ENCODE measurements at regions not wholly inside any gene's neighbourhood (a gene's known extent, or its start where the extent isn't known, plus 50 kb on each side); places are given as distances from the start of the nearest gene placed in this dataset.
A peak's percentile ranks its signal among the peaks of the same experiment; 100 is the strongest.

- no peaks in the 10 kb centered on the region for H3K9me3 ChIP-seq (ENCODE audit: control insufficient read depth in 2 of 2, insufficient read depth in 1 of 2, low read depth in 1 of 2, low read length in 1 of 2)
- peak overlapping the region in 1 of 3 donors; percentile 68 for H3K27ac ChIP-seq (ENCODE audit: low read depth in 1 of 3, low read length in 2 of 3)
- no peak overlapping the region for H3K4me3 ChIP-seq (ENCODE audit: low read depth in 1 of 3, low read length in 3 of 3)
- FAIRE-seq (no peak), DNase-seq (peak; percentile 26 to 66)
- H3K27me3 ChIP-seq (ENCODE audit: control insufficient read depth in 3 of 3, insufficient read depth in 3 of 3, low read length in 3 of 3) = no peaks in the 10 kb centered on the region
- H3K36me3 ChIP-seq (ENCODE audit: control insufficient read depth in 3 of 3, insufficient read depth in 2 of 3, low read depth in 1 of 3, low read length in 3 of 3) = no peaks in the 10 kb centered on the region
- 35 to 67% (median 54%) methylated on average over 17 of the region's 17 CpGs for WGBS, 3 donors
- H3K4me1 ChIP-seq (ENCODE audit: control insufficient read depth in 3 of 3, insufficient read depth in 2 of 3, low read depth in 1 of 3, low read length in 2 of 3) = peaks cover 0 to 22% (median 3%) of the 10 kb centered on the region in 3 donors
These were observed 208.2 kb upstream of the ZNF217 start for GRCh38 chr20:53801609-53802370.

- H3K27ac ChIP-seq (ENCODE audit: low read depth in 1 of 3, low read length in 2 of 3) = peak overlapping the region in 1 of 3 donors; percentile 68
- DNase-seq = peak; percentile 90 to 92
- no peaks in the 10 kb centered on the region for H3K36me3 ChIP-seq (ENCODE audit: control insufficient read depth in 3 of 3, insufficient read depth in 2 of 3, low read depth in 1 of 3, low read length in 3 of 3)
- FAIRE-seq = no peak
- no peaks in the 10 kb centered on the region for H3K27me3 ChIP-seq (ENCODE audit: control insufficient read depth in 3 of 3, insufficient read depth in 3 of 3, low read length in 3 of 3)
- H3K4me3 ChIP-seq (ENCODE audit: low read depth in 1 of 3, low read length in 3 of 3) = peak overlapping the region in 1 of 3 donors; percentile 8
- H3K9me3 ChIP-seq (ENCODE audit: control insufficient read depth in 2 of 2, insufficient read depth in 1 of 2, low read depth in 1 of 2, low read length in 1 of 2) = no peaks in the 10 kb centered on the region
- WGBS, 3 donors = 20 to 64% (median 37%) methylated on average over 13 of the region's 13 CpGs
- peaks cover 0 to 22% (median 3%) of the 10 kb centered on the region in 3 donors for H3K4me1 ChIP-seq (ENCODE audit: control insufficient read depth in 3 of 3, insufficient read depth in 2 of 3, low read depth in 1 of 3, low read length in 2 of 3)
These were observed 207.4 kb upstream of the ZNF217 start for GRCh38 chr20:53800883-53801604.

GRCh38 chr20:53800418-53800817 is 206.8 kb upstream of the ZNF217 start:
- 14 to 79% (median 57%) methylated on average over 1 of the region's 1 CpG for WGBS, 3 donors
- H3K27me3 ChIP-seq (ENCODE audit: control insufficient read depth in 3 of 3, insufficient read depth in 3 of 3, low read length in 3 of 3) = no peaks in the 10 kb centered on the region
- DNase-seq (no peak), FAIRE-seq (no peak)
- no peaks in the 10 kb centered on the region for H3K36me3 ChIP-seq (ENCODE audit: control insufficient read depth in 3 of 3, insufficient read depth in 2 of 3, low read depth in 1 of 3, low read length in 3 of 3)
- H3K4me1 ChIP-seq (ENCODE audit: control insufficient read depth in 3 of 3, insufficient read depth in 2 of 3, low read depth in 1 of 3, low read length in 2 of 3) = peaks cover 0 to 22% (median 3%) of the 10 kb centered on the region in 3 donors
- no peaks in the 10 kb centered on the region for H3K9me3 ChIP-seq (ENCODE audit: control insufficient read depth in 2 of 2, insufficient read depth in 1 of 2, low read depth in 1 of 2, low read length in 1 of 2)
- H3K4me3 ChIP-seq (ENCODE audit: low read depth in 1 of 3, low read length in 3 of 3) = no peak overlapping the region
- peak overlapping the region in 1 of 3 donors; percentile 68 for H3K27ac ChIP-seq (ENCODE audit: low read depth in 1 of 3, low read length in 2 of 3)

- peaks cover 0 to 22% (median 3%) of the 10 kb centered on the region in 3 donors for H3K4me1 ChIP-seq (ENCODE audit: control insufficient read depth in 3 of 3, insufficient read depth in 2 of 3, low read depth in 1 of 3, low read length in 2 of 3)
- no peaks in the 10 kb centered on the region for H3K36me3 ChIP-seq (ENCODE audit: control insufficient read depth in 3 of 3, insufficient read depth in 2 of 3, low read depth in 1 of 3, low read length in 3 of 3)
- no peaks in the 10 kb centered on the region for H3K27me3 ChIP-seq (ENCODE audit: control insufficient read depth in 3 of 3, insufficient read depth in 3 of 3, low read length in 3 of 3)
- H3K27ac ChIP-seq (ENCODE audit: low read depth in 1 of 3, low read length in 2 of 3) = no peak overlapping the region
- H3K4me3 ChIP-seq (ENCODE audit: low read depth in 1 of 3, low read length in 3 of 3) = no peak overlapping the region
- WGBS, 3 donors = 70 to 88% (median 84%) methylated on average over 4 of the region's 4 CpGs
- no peak for DNase-seq
- peaks cover 0 to 7% of the 10 kb centered on the region in 2 donors for H3K9me3 ChIP-seq (ENCODE audit: control insufficient read depth in 2 of 2, insufficient read depth in 1 of 2, low read depth in 1 of 2, low read length in 1 of 2)
- FAIRE-seq = no peak
These were observed 203.4 kb upstream of the ZNF217 start for GRCh38 chr20:53797085-53797484.

GRCh38 chr20:53795170-53795569 is 201.5 kb upstream of the ZNF217 start:
- Histone ChIP-seq H3K27ac (ENCODE audit: low read depth in 1 of 3, low read length in 2 of 3) (no peak overlapping the region), H3K27me3 (ENCODE audit: control insufficient read depth in 3 of 3, insufficient read depth in 3 of 3, low read length in 3 of 3) (no peaks in the 10 kb centered on the region), H3K4me1 (ENCODE audit: control insufficient read depth in 3 of 3, insufficient read depth in 2 of 3, low read depth in 1 of 3, low read length in 2 of 3) (peaks cover 0 to 5% (median 2%) of the 10 kb centered on the region in 3 donors), H3K4me3 (ENCODE audit: low read depth in 1 of 3, low read length in 3 of 3) (no peak overlapping the region), H3K9me3 (ENCODE audit: control insufficient read depth in 2 of 2, insufficient read depth in 1 of 2, low read depth in 1 of 2, low read length in 1 of 2) (peaks cover 0 to 7% of the 10 kb centered on the region in 2 donors), H3K36me3 (ENCODE audit: control insufficient read depth in 3 of 3, insufficient read depth in 2 of 3, low read depth in 1 of 3, low read length in 3 of 3) (no peaks in the 10 kb centered on the region)
- no peak for FAIRE-seq
- WGBS, 3 donors = 94 to 98% (median 97%) methylated on average over 3 of the region's 3 CpGs
- DNase-seq = no peak

- no peaks in the 10 kb centered on the region for H3K27me3 ChIP-seq (ENCODE audit: control insufficient read depth in 3 of 3, insufficient read depth in 3 of 3, low read length in 3 of 3)
- H3K4me3 ChIP-seq (ENCODE audit: low read depth in 1 of 3, low read length in 3 of 3) = no peak overlapping the region
- peaks cover 0 to 7% of the 10 kb centered on the region in 2 donors for H3K9me3 ChIP-seq (ENCODE audit: control insufficient read depth in 2 of 2, insufficient read depth in 1 of 2, low read depth in 1 of 2, low read length in 1 of 2)
- H3K27ac ChIP-seq (ENCODE audit: low read depth in 1 of 3, low read length in 2 of 3) = no peak overlapping the region
- DNase-seq = no peak
- no peaks in the 10 kb centered on the region for H3K36me3 ChIP-seq (ENCODE audit: control insufficient read depth in 3 of 3, insufficient read depth in 2 of 3, low read depth in 1 of 3, low read length in 3 of 3)
- WGBS, 3 donors = 78 to 83% (median 78%) methylated on average over 9 of the region's 9 CpGs
- H3K4me1 ChIP-seq (ENCODE audit: control insufficient read depth in 3 of 3, insufficient read depth in 2 of 3, low read depth in 1 of 3, low read length in 2 of 3) = no peaks in the 10 kb centered on the region
- FAIRE-seq = no peak
These were observed 201.0 kb upstream of the ZNF217 start for GRCh38 chr20:53794529-53795115.

- peaks cover 0 to 7% of the 10 kb centered on the region in 2 donors for H3K9me3 ChIP-seq (ENCODE audit: control insufficient read depth in 2 of 2, insufficient read depth in 1 of 2, low read depth in 1 of 2, low read length in 1 of 2)
- no peaks in the 10 kb centered on the region for H3K36me3 ChIP-seq (ENCODE audit: control insufficient read depth in 3 of 3, insufficient read depth in 2 of 3, low read depth in 1 of 3, low read length in 3 of 3)
- H3K27ac ChIP-seq (ENCODE audit: low read depth in 1 of 3, low read length in 2 of 3) = peak overlapping the region in 1 of 3 donors; percentile 2
- H3K4me1 ChIP-seq (ENCODE audit: control insufficient read depth in 3 of 3, insufficient read depth in 2 of 3, low read depth in 1 of 3, low read length in 2 of 3) = no peaks in the 10 kb centered on the region
- FAIRE-seq (no peak), DNase-seq (peak in 1 of 2 donors; percentile 42)
- 66 to 78% (median 76%) methylated on average over 7 of the region's 7 CpGs for WGBS, 3 donors
- no peak overlapping the region for H3K4me3 ChIP-seq (ENCODE audit: low read depth in 1 of 3, low read length in 3 of 3)
- no peaks in the 10 kb centered on the region for H3K27me3 ChIP-seq (ENCODE audit: control insufficient read depth in 3 of 3, insufficient read depth in 3 of 3, low read length in 3 of 3)
These were observed 200.2 kb upstream of the ZNF217 start for GRCh38 chr20:53793783-53794383.

- no peak for FAIRE-seq
- Histone ChIP-seq H3K36me3 (ENCODE audit: control insufficient read depth in 3 of 3, insufficient read depth in 2 of 3, low read depth in 1 of 3, low read length in 3 of 3) (no peaks in the 10 kb centered on the region), H3K9me3 (ENCODE audit: control insufficient read depth in 2 of 2, insufficient read depth in 1 of 2, low read depth in 1 of 2, low read length in 1 of 2) (peaks cover 0 to 7% of the 10 kb centered on the region in 2 donors), H3K4me1 (ENCODE audit: control insufficient read depth in 3 of 3, insufficient read depth in 2 of 3, low read depth in 1 of 3, low read length in 2 of 3) (no peaks in the 10 kb centered on the region), H3K27ac (ENCODE audit: low read depth in 1 of 3, low read length in 2 of 3) (no peak overlapping the region), H3K4me3 (ENCODE audit: low read depth in 1 of 3, low read length in 3 of 3) (no peak overlapping the region), H3K27me3 (ENCODE audit: control insufficient read depth in 3 of 3, insufficient read depth in 3 of 3, low read length in 3 of 3) (no peaks in the 10 kb centered on the region)
- WGBS, 3 donors = 82 to 93% (median 89%) methylated on average over 5 of the region's 5 CpGs
- no peak for DNase-seq
These were observed 199.4 kb upstream of the ZNF217 start for GRCh38 chr20:53792946-53793536.
